22Rv1 (cell line): ENCODE measurements at regions not wholly inside any gene's neighbourhood (a gene's known extent, or its start where the extent isn't known, plus 50 kb on each side); places are given as distances from the start of the nearest gene placed in this dataset.

ENCODE experiments used
- H3K27ac ChIP-seq: fragments of 450-650 bp; 2 replicates; pipeline ENCODE4 v1.5.1; 2017
- CTCF ChIP-seq: fragments of 450-650 bp; IDR thresholded peaks from 2 replicates; pipeline ENCODE4 v1.5.1; 2017; ENCODE audit warnings: mild to moderate bottlenecking
- ZFX ChIP-seq: fragments of 450-650 bp; IDR thresholded peaks from 2 replicates; pipeline ENCODE4 v1.6.1; 2017; ENCODE audit warnings: antibody characterized with exemption, borderline replicate concordance

GRCh38 chr13:39815345-39816111 is 160.1 kb downstream of the COG6 start:
- TF ChIP-seq ZFX (no peak), CTCF (no peak)
- H3K27ac ChIP-seq = no peak overlapping the region

GRCh38 chr13:39816936-39817335 is 161.5 kb downstream of the COG6 start:
- TF ChIP-seq CTCF (no peak), ZFX (no peak)
- H3K27ac ChIP-seq = no peak overlapping the region

GRCh38 chr13:39818953-39819352 is 163.5 kb downstream of the COG6 start:
- TF ChIP-seq CTCF = no peak
- TF ChIP-seq ZFX = no peak
- H3K27ac ChIP-seq = no peak overlapping the region

- no peak for TF ChIP-seq ZFX
- TF ChIP-seq CTCF = no peak
- no peak overlapping the region for H3K27ac ChIP-seq
Measured at GRCh38 chr13:39820606-39821005, 165.1 kb downstream of the COG6 start.

GRCh38 chr13:39821977-39822376 is 166.5 kb downstream of the COG6 start:
- TF ChIP-seq CTCF (no peak), ZFX (no peak)
- H3K27ac ChIP-seq = no peak overlapping the region

- TF ChIP-seq CTCF (no peak), ZFX (no peak)
- no peak overlapping the region for H3K27ac ChIP-seq
Measured at GRCh38 chr13:39822437-39822836, 167.0 kb downstream of the COG6 start.

GRCh38 chr13:39823063-39823713 is 167.7 kb downstream of the COG6 start:
- TF ChIP-seq ZFX = no peak
- TF ChIP-seq CTCF = no peak
- no peak overlapping the region for H3K27ac ChIP-seq
